Left ventricle myocardium inferior (tissue), 1 donor: ENCODE measurements at regions not wholly inside any gene's neighbourhood (a gene's known extent, or its start where the extent isn't known, plus 50 kb on each side); places are given as distances from the start of the nearest gene placed in this dataset.

Experiments used
- DNase-seq: peaks from one replicate; pipeline ENCODE4 v3.0.0-alpha.2; 2020
- H3K27ac ChIP-seq: fragments of 200-600 bp; replicated peaks from 2 replicates; pipeline ENCODE4 v1.8.0; 2021
- H3K27me3 ChIP-seq: fragments of 200-600 bp; 2 replicates; pipeline ENCODE4 v1.8.0; 2021; ENCODE audit warnings: low read depth
- H3K36me3 ChIP-seq: fragments of 200-600 bp; 2 replicates; pipeline ENCODE4 v1.8.0; 2021
- H3K4me1 ChIP-seq: fragments of 200-600 bp; 2 replicates; pipeline ENCODE4 v1.8.0; 2021
- H3K4me3 ChIP-seq: fragments of 200-600 bp; 2 replicates; pipeline ENCODE4 v1.8.0; 2021; ENCODE audit warnings: mild to moderate bottlenecking, moderate library complexity
- H3K9me3 ChIP-seq: fragments of 200-600 bp; replicated peaks from 2 replicates; pipeline ENCODE4 v1.8.0; 2021
- intact Hi-C: fragments of 100-400 bp; cut with micrococcal nuclease; formaldehyde crosslinking; loops from one replicate; pipeline ENCODE4 v1.11.0; 2022
- TF ChIP-seq, protein P1 (sequence below): fragments of 200-600 bp; IDR thresholded peaks from 2 replicates; pipeline ENCODE4 v1.8.0; 2021; ENCODE audit warnings: antibody characterized with exemption, mild to moderate bottlenecking, borderline replicate concordance
- donor health status: DM: no; HTN: yes; CAD: no; lungs with severe emphysema.

DNA sequence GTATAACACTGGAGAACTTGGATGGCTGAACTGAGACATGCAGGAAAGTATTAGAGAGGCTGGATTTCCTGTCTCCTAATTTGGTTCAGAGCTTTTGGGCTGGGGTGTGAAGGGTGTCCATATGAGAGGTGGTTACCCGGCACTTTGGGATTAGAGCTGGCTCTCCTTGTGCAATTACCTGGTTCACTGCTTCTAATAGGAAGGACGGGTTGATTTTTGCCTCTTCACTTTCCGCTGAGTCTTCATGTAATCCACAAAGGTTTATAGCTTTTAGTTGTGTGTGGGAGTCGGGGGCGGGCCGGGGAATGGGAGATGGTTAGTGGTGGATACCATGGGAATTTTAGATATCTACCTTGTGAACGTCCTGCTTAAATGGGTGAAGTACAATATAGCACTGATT lies 151.5 kb downstream of the BTBD3 start:
- Histone ChIP-seq H3K4me3 (no peak overlapping the region), H3K27me3 (no peaks in the 10 kb centered on the region), H3K27ac (no peak overlapping the region), H3K36me3 (no peaks in the 10 kb centered on the region), H3K9me3 (no peaks in the 10 kb centered on the region), H3K4me1 (no peaks in the 10 kb centered on the region)
- intact Hi-C loops = no loop called here
- no peak for DNase-seq
- TF ChIP-seq, protein P1, sequence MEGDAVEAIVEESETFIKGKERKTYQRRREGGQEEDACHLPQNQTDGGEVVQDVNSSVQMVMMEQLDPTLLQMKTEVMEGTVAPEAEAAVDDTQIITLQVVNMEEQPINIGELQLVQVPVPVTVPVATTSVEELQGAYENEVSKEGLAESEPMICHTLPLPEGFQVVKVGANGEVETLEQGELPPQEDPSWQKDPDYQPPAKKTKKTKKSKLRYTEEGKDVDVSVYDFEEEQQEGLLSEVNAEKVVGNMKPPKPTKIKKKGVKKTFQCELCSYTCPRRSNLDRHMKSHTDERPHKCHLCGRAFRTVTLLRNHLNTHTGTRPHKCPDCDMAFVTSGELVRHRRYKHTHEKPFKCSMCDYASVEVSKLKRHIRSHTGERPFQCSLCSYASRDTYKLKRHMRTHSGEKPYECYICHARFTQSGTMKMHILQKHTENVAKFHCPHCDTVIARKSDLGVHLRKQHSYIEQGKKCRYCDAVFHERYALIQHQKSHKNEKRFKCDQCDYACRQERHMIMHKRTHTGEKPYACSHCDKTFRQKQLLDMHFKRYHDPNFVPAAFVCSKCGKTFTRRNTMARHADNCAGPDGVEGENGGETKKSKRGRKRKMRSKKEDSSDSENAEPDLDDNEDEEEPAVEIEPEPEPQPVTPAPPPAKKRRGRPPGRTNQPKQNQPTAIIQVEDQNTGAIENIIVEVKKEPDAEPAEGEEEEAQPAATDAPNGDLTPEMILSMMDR = no peak

DNA sequence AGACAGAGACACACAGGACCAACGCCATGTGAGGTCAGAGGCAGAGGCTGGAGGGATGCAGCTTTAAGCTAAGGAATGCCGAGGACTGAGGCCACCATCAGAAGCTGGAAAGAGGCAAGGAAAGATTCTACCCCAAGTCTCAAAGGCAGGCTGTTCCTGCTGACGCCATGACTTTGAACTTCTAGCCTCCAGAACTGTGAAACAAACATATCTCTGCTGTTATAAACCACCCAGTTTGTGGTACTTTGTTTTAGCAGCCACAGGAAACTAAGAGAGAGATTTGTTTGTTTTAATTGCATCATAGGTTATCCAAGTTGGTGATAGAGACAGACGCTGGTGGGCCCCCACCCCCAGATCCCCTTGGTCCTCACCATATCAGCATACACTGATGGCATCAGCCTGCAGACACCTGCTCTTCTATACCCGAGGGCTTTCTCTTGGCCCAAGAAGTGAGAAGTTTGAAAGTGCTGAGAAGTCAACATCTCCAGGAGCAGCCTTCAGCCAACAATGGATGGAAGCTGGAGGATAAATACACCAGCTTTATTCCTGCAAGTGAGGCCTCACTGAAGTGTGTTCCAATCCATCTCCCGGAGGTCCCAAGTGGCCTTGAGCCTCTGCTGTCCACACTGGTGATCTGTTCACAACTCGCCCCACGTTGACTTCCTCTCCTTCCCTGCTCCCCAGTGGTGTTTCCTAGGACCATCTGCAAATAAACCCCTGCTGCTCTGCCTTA lies 154.7 kb downstream of the BTBD3 start:
- no peak overlapping the region for H3K4me3 ChIP-seq
- no peaks in the 10 kb centered on the region for H3K9me3 ChIP-seq
- no peaks in the 10 kb centered on the region for H3K36me3 ChIP-seq
- TF ChIP-seq, protein P1 = no peak
- peak; percentile 38 for DNase-seq
- intact Hi-C loops = no loop called here
- no peaks in the 10 kb centered on the region for H3K4me1 ChIP-seq
- no peak overlapping the region for H3K27ac ChIP-seq
- H3K27me3 ChIP-seq = no peaks in the 10 kb centered on the region

DNA sequence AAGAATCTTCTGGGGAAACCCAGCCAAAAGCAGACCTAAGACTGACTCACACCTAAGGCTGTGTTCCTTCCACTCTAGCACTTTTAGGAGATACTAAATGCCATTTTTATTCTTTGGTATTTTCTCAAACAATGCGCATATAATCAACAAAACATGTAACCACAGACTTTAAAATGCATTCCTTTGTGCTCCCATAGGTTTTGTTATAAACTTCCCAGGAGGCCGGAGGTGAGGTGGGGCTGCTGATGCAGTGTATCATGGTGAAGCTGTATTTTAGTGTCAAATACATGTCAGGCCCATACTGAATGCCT lies 155.2 kb downstream of the BTBD3 start:
- Histone ChIP-seq H3K4me1 (no peaks in the 10 kb centered on the region), H3K9me3 (no peaks in the 10 kb centered on the region), H3K27me3 (no peaks in the 10 kb centered on the region), H3K27ac (no peak overlapping the region), H3K36me3 (no peaks in the 10 kb centered on the region), H3K4me3 (no peak overlapping the region)
- intact Hi-C loops = no loop called here
- DNase-seq = no peak
- TF ChIP-seq, protein P1 = no peak

DNA sequence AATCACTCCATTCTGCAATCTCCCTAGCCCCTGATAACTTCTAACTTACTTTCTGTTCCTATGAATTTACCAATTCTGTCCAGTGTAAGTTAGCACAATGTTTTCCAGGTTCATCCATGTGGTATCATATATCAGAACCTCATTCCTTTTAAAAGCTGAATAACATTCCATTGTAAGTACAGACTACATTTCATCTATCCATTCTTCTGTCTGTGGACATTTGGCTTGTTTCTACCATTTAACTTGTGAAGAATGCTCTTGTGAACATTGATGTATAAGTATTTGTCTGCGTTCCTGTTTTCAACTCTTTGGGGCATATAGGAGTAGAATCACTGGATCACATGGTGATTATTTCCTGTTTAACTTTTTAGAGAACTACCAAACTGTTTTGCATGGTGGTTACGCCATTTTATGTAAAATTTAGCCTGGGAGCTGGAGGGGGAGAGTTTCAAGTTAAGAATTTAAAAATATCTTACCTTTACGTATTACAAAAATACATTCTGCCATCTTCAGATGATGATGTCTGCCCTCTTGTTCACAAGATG lies 156.5 kb downstream of the BTBD3 start:
- intact Hi-C loops = no loop called here
- Histone ChIP-seq H3K9me3 (no peaks in the 10 kb centered on the region), H3K36me3 (no peaks in the 10 kb centered on the region), H3K27ac (no peak overlapping the region), H3K4me3 (no peak overlapping the region), H3K27me3 (no peaks in the 10 kb centered on the region), H3K4me1 (no peaks in the 10 kb centered on the region)
- TF ChIP-seq, protein P1 = no peak
- DNase-seq = no peak

DNA sequence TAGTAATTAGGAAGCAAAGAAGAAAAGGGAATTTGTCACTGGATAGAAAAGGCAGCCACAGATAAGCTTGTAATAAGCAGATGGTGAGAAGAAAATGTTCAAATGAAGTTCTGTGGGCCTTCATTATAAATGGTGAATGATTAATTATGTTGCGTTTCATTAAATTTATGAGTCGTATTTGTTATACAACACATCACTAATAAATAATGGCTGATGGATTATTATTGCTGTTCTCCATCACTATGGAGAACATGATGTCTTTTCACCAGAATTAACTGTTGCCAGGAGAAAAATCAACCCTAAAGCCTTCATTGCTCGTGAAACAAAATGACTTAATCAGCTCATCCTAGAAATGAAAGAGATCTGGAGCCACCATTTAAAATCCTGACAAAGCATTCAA lies 158.5 kb downstream of the BTBD3 start:
- Histone ChIP-seq H3K4me1 (no peaks in the 10 kb centered on the region), H3K36me3 (no peaks in the 10 kb centered on the region), H3K4me3 (no peak overlapping the region), H3K27me3 (no peaks in the 10 kb centered on the region), H3K9me3 (no peaks in the 10 kb centered on the region), H3K27ac (no peak overlapping the region)
- intact Hi-C loops = no loop called here
- DNase-seq = no peak
- TF ChIP-seq, protein P1 = no peak
